SK-N-SH treated with all-trans-retinoic acid at 6 μM for 48 hours (cell line): ENCODE measurements at regions not wholly inside any gene's neighbourhood (a gene's known extent, or its start where the extent isn't known, plus 50 kb on each side); places are given as distances from the start of the nearest gene placed in this dataset.

ENCODE experiments used
- ATAC-seq: fragments of 200-7000 bp; cut with Tn5 transposase; 3 replicates; pipeline ENCODE4 v1.9.1; 2020; ENCODE audit warnings: mild to moderate bottlenecking, moderate library complexity
- ARNTL ChIP-seq: fragments of 450-650 bp; formaldehyde crosslinking; IDR thresholded peaks from 2 replicates; pipeline ENCODE4 v1.5.0; 2020; ENCODE audit warnings: low read depth, mild to moderate bottlenecking, moderate library complexity, borderline replicate concordance
- BACH2 ChIP-seq: fragments of 250-450 bp; sonication (Bioruptor Pico); IDR thresholded peaks from 2 replicates; pipeline ENCODE4 v1.9.0; 2021; ENCODE audit warnings: mild to moderate bottlenecking, borderline replicate concordance
- CSDC2 ChIP-seq: fragments of 250-450 bp; sonication (Bioruptor Pico); IDR thresholded peaks from 2 replicates; pipeline ENCODE4 v1.5.0; 2020; ENCODE audit warnings: mild to moderate bottlenecking, moderate library complexity
- ESRRG ChIP-seq: fragments of 250-450 bp; sonication (Bioruptor Pico); IDR thresholded peaks from 2 replicates; pipeline ENCODE4 v1.6.1; 2021; ENCODE audit warnings: mild to moderate bottlenecking
- GLIS3 ChIP-seq: fragments of 250-450 bp; sonication (Bioruptor Pico); IDR thresholded peaks from 2 replicates; pipeline ENCODE4 v1.5.0; 2020; ENCODE audit warnings: mild to moderate bottlenecking, moderate library complexity
- ISL1 ChIP-seq: fragments of 250-450 bp; sonication (Bioruptor Pico); IDR thresholded peaks from 2 replicates; pipeline ENCODE4 v2.1.2; 2022; ENCODE audit warnings: mild to moderate bottlenecking, moderate library complexity
- OSR1 ChIP-seq: fragments of 250-450 bp; sonication (Bioruptor Pico); IDR thresholded peaks from 2 replicates; pipeline ENCODE4 v1.8.0; 2022; ENCODE audit warnings: moderate library complexity, mild to moderate bottlenecking, inconsistent platforms
- PATZ1 ChIP-seq: fragments of 250-450 bp; sonication (Bioruptor Pico); IDR thresholded peaks from 2 replicates; pipeline ENCODE4 v1.8.0; 2020; ENCODE audit warnings: mild to moderate bottlenecking, moderate library complexity, borderline replicate concordance
- PPARA ChIP-seq: fragments of 250-450 bp; sonication (Bioruptor Pico); IDR thresholded peaks from 2 replicates; pipeline ENCODE4 v1.5.0; 2020; ENCODE audit warnings: mild to moderate bottlenecking, borderline replicate concordance
- RARB ChIP-seq: fragments of 250-450 bp; sonication (Bioruptor Pico); IDR thresholded peaks from 2 replicates; pipeline ENCODE4 v1.8.0; 2021; ENCODE audit warnings: mild to moderate bottlenecking, moderate library complexity
- SNAI2 ChIP-seq: fragments of 250-450 bp; sonication (Bioruptor Pico); IDR thresholded peaks from 2 replicates; pipeline ENCODE4 v1.5.0; 2020; ENCODE audit warnings: mild to moderate bottlenecking, moderate library complexity
- TCF4 ChIP-seq: fragments of 250-450 bp; sonication (Bioruptor Pico); IDR thresholded peaks from 2 replicates; pipeline ENCODE4 v1.8.0; 2021; ENCODE audit warnings: mild to moderate bottlenecking, moderate library complexity, borderline replicate concordance
- TOX ChIP-seq: fragments of 250-450 bp; sonication (Bioruptor Pico); IDR thresholded peaks from 2 replicates; pipeline ENCODE4 v1.8.0; 2021; ENCODE audit warnings: mild to moderate bottlenecking, moderate library complexity, borderline replicate concordance
- TSHZ2 ChIP-seq: fragments of 250-450 bp; sonication (Bioruptor Pico); IDR thresholded peaks from 2 replicates; pipeline ENCODE4 v1.5.0; 2020; ENCODE audit warnings: mild to moderate bottlenecking, moderate library complexity
- ZC3H10 ChIP-seq: fragments of 250-450 bp; sonication (Bioruptor Pico); IDR thresholded peaks from 2 replicates; pipeline ENCODE4 v1.5.1; 2021; ENCODE audit warnings: mild to moderate bottlenecking, moderate library complexity
- ZFP3 ChIP-seq: fragments of 250-450 bp; sonication (Bioruptor Pico); IDR thresholded peaks from 2 replicates; pipeline ENCODE4 v1.5.0; 2020; ENCODE audit warnings: mild to moderate bottlenecking, moderate library complexity
- ZFP30 ChIP-seq: fragments of 450-650 bp; formaldehyde crosslinking; IDR thresholded peaks from 2 replicates; pipeline ENCODE4 v1.5.0; 2022; ENCODE audit warnings: mild to moderate bottlenecking, moderate library complexity
- ZNF565 ChIP-seq: fragments of 450-650 bp; formaldehyde crosslinking; conservative IDR thresholded peaks from 2 replicates; pipeline ENCODE4 v1.5.0; 2020; ENCODE audit warnings: low read depth, mild to moderate bottlenecking, moderate library complexity
- ZNF70 ChIP-seq: fragments of 450-650 bp; formaldehyde crosslinking; IDR thresholded peaks from 2 replicates; pipeline ENCODE4 v1.5.0; 2020; ENCODE audit warnings: mild to moderate bottlenecking, moderate library complexity
- ZNF8 ChIP-seq: fragments of 450-650 bp; formaldehyde crosslinking; IDR thresholded peaks from 2 replicates; pipeline ENCODE4 v1.5.0; 2020; ENCODE audit warnings: mild to moderate bottlenecking, moderate library complexity
- TF ChIP-seq, protein P1 (sequence below): fragments of 250-450 bp; sonication (Bioruptor Pico); IDR thresholded peaks from 2 replicates; pipeline ENCODE4 v1.5.1; 2021; ENCODE audit warnings: mild to moderate bottlenecking, moderate library complexity
- TF ChIP-seq, protein P2 (sequence below): fragments of 250-450 bp; sonication (Bioruptor Pico); IDR thresholded peaks from 2 replicates; pipeline ENCODE4 v1.5.1; 2020; ENCODE audit warnings: low read depth, mild to moderate bottlenecking, moderate library complexity
- TF ChIP-seq, protein P3 (sequence below): fragments of 250-450 bp; sonication (Bioruptor Pico); IDR thresholded peaks from 2 replicates; pipeline ENCODE4 v1.8.0; 2021; ENCODE audit warnings: low read depth, mild to moderate bottlenecking, moderate library complexity, borderline replicate concordance

- no peak for TF ChIP-seq ISL1
- no peak for TF ChIP-seq PATZ1 (CRISPR knock-in tag)
- TF ChIP-seq SNAI2 (CRISPR knock-in tag), result no peak
- no peak for TF ChIP-seq TOX (CRISPR knock-in tag)
- TF ChIP-seq TCF4 (CRISPR knock-in tag), result no peak
- TF ChIP-seq, protein P1, sequence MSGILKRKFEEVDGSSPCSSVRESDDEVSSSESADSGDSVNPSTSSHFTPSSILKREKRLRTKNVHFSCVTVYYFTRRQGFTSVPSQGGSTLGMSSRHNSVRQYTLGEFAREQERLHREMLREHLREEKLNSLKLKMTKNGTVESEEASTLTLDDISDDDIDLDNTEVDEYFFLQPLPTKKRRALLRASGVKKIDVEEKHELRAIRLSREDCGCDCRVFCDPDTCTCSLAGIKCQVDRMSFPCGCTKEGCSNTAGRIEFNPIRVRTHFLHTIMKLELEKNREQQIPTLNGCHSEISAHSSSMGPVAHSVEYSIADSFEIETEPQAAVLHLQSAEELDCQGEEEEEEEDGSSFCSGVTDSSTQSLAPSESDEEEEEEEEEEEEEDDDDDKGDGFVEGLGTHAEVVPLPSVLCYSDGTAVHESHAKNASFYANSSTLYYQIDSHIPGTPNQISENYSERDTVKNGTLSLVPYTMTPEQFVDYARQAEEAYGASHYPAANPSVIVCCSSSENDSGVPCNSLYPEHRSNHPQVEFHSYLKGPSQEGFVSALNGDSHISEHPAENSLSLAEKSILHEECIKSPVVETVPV (CRISPR knock-in tag), result no peak
- no peak for TF ChIP-seq ARNTL (CRISPR knock-in tag)
- ATAC-seq, result no peak
Measured at GRCh38 chr6:122246906-122247658, 152.4 kb upstream of the HSF2 start.

- TF ChIP-seq ZC3H10 (CRISPR knock-in tag) (no peak), RARB (CRISPR knock-in tag) (no peak), BACH2 (CRISPR knock-in tag) (no peak), ARNTL (CRISPR knock-in tag) (no peak), SNAI2 (CRISPR knock-in tag) (no peak)
- ATAC-seq, result no peak
Measured at GRCh38 chr6:122248001-122248669, 151.3 kb upstream of the HSF2 start.

- ATAC-seq, result no peak
- no peak for TF ChIP-seq TSHZ2
- TF ChIP-seq ZFP3, result no peak
- no peak for TF ChIP-seq ESRRG (CRISPR knock-in tag)
- TF ChIP-seq, protein P2, sequence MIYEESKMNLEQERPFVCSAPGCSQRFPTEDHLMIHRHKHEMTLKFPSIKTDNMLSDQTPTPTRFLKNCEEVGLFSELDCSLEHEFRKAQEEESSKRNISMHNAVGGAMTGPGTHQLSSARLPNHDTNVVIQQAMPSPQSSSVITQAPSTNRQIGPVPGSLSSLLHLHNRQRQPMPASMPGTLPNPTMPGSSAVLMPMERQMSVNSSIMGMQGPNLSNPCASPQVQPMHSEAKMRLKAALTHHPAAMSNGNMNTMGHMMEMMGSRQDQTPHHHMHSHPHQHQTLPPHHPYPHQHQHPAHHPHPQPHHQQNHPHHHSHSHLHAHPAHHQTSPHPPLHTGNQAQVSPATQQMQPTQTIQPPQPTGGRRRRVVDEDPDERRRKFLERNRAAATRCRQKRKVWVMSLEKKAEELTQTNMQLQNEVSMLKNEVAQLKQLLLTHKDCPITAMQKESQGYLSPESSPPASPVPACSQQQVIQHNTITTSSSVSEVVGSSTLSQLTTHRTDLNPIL (CRISPR knock-in tag), result no peak
- no peak for TF ChIP-seq ZNF565
- no peak for TF ChIP-seq ZNF70
- no peak for TF ChIP-seq PPARA
- no peak for TF ChIP-seq ZFP30 (CRISPR knock-in tag)
- no peak for TF ChIP-seq GLIS3 (CRISPR knock-in tag)
- no peak for TF ChIP-seq PATZ1 (CRISPR knock-in tag)
- TF ChIP-seq ISL1, result no peak
- TF ChIP-seq, protein P3, sequence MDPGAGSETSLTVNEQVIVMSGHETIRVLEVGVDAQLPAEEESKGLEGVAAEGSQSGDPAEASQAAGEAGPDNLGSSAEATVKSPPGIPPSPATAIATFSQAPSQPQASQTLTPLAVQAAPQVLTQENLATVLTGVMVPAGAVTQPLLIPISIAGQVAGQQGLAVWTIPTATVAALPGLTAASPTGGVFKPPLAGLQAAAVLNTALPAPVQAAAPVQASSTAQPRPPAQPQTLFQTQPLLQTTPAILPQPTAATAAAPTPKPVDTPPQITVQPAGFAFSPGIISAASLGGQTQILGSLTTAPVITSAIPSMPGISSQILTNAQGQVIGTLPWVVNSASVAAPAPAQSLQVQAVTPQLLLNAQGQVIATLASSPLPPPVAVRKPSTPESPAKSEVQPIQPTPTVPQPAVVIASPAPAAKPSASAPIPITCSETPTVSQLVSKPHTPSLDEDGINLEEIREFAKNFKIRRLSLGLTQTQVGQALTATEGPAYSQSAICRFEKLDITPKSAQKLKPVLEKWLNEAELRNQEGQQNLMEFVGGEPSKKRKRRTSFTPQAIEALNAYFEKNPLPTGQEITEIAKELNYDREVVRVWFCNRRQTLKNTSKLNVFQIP (CRISPR knock-in tag), result no peak
- TF ChIP-seq ARNTL (CRISPR knock-in tag), result no peak
- TF ChIP-seq OSR1 (CRISPR knock-in tag), result no peak
- TF ChIP-seq CSDC2 (CRISPR knock-in tag), result no peak
- no peak for TF ChIP-seq SNAI2 (CRISPR knock-in tag)
- TF ChIP-seq ZNF8, result no peak
- TF ChIP-seq ZC3H10 (CRISPR knock-in tag), result no peak
Measured at GRCh38 chr6:122248844-122249243, 150.6 kb upstream of the HSF2 start.
